HG02870 (cell line): ENCODE measurements at regions not wholly inside any gene's neighbourhood (a gene's known extent, or its start where the extent isn't known, plus 50 kb on each side); places are given as distances from the start of the nearest gene placed in this dataset.
"Not testable (repeated sequence)": the region's sequence is repeated elsewhere in the genome, so short reads cannot be mapped to it uniquely, and the experiment has no call there.

Source experiments
- ATAC-seq: cut with Tn5 transposase; IDR thresholded peaks from one replicate; pipeline ENCODE4 v1.9.1; 2021; ENCODE audit warnings: mild to moderate bottlenecking, moderate library complexity; ENCODE audit not compliant: unreplicated experiment

DNA sequence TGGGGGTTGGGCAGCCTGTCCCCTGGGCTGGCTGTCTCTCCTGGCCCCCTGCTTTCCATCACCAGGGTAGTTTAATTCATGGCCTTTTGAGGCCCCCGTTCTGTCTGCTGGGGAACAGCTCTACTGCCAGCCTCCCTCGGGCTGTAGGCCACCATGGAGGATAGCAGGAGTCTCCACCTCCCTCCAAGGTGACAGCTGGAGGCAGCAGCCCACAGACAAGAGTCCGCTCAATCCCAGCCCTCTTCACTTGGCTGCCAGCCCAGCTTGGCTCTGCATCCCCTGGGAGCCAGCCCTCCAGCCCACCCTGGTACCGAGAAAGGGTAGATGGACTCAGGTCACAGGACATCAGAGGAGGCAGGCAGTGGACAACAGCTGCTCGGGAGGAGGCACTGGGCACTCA is 194.6 kb upstream of the SDK2 start:
- ATAC-seq: no peak

DNA sequence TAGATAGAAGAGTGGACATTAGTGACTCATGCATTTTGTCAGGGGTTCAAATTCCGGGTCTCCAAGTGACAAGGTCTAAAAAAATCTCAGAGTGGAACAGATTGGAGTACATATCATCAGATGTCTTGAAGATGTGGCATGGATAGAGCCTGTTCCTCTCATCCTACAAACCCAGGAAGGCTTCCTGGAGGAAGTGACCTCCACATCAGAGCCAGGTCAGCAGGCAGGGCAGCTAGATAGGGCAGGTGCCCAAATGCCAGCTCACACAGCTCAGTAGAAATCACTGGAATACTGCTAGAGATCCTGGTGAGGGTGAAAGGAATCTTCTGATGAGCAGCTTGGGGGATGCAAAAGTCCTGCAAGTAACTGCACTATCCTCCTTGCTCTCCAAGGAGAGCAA is 196.6 kb upstream of the SDK2 start:
- no peak for ATAC-seq

DNA sequence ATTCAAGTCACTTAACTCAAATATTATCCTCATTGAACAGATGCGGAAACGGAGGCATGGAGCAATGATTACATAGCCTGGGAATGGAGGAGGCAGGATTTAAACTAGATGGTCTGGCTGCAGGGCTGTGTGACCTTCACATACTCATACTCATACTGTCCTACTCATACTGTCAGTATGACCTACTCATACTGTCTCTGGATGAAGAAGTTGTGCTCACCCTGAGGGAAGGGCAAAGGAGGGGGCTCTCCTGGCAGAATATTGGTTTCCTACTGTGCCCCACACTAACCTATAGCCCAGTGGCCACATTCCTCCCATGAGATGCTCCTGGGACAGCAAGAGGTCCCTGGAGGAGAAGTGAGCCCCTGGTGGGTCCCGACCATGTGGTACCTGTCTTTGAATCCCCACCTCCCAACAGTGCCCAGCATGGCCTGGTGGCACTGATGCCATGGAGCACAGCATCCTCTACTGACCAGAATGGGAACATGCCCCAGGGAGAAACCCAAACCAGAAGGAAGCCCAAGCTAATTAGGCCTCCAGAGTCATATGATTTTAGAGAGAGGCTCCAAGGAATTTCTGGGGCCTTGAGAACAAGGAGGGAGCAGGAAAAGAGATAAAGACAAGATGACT is 197.3 kb upstream of the SDK2 start:
- no peak for ATAC-seq

DNA sequence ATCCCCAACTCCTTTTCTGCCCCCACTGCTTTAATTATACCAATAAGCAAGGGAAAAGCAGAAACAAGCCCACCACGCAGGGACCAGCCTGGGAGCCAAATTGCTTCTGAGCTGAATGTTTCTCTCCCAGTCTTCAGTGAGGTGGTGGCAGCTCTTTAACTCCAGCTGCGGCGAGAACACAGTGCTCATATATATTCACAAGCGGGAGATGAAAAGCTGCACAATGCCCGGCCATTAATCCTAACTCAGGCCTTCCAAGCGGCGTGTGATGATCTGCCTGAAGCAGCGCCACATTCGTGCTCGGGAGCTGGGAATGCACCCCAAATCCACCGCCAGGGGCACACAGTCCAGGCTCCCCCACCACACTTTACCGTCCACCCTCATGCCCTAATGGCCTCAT is 203.7 kb upstream of the SDK2 start:
- no peak for ATAC-seq

DNA sequence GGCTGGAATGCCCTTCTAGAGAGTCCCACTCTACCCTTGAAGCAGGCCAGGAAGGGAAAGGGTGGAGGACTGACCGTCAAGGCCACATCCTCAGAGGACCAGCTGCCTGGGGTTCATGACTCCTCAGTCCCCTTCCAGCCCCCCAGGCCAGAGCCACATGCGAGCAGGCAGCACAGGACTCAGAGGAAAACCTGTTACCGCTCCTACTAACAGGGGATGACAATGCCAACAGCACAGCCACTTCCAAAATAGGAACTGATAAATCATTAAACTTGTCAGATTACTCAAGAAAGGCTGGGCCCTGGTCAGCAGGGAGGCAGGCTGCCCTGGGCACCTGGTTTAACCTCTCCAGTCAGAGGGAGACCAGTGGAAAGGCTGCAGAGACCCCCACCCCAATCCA is 206.2 kb upstream of the SDK2 start:
- no peak for ATAC-seq

DNA sequence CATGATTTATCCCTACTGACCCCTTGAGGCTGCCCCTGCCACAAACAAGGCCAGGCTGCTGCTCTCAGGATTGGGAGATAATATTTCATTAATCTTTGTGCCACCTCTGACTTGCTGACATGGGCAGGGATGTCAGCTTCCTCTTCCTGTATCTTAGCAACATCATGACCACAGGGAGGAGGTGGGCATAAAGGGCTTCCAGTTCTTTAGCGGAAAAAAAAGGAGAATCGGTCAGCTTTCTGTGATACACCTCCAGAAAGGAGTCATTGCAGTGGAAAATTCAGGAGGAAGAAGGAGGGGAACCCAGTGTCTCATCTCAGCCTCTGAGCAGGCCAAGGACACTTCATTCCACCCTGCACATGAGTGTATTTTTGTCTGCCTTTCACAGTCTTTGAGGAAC is 206.8 kb upstream of the SDK2 start:
- no peak for ATAC-seq

DNA sequence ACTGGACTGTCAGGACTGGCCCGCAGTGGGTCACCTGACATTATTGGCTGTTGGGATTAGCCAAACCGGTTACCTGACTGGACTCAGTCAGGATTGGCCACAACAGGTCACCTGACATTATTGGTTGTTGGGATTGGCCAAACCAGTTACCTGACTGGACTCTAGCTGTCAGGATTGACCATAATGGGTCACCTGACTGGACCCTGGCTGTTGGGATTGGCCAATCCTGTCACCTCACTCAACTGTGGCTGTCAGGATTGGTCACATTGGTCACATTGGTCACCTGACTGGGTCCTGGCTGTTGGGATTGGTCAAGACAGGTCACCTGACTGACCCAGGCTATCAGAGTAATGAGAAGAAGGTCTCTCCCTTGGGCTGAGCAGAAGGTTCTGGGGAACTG is 207.7 kb upstream of the SDK2 start:
- ATAC-seq: no peak

DNA sequence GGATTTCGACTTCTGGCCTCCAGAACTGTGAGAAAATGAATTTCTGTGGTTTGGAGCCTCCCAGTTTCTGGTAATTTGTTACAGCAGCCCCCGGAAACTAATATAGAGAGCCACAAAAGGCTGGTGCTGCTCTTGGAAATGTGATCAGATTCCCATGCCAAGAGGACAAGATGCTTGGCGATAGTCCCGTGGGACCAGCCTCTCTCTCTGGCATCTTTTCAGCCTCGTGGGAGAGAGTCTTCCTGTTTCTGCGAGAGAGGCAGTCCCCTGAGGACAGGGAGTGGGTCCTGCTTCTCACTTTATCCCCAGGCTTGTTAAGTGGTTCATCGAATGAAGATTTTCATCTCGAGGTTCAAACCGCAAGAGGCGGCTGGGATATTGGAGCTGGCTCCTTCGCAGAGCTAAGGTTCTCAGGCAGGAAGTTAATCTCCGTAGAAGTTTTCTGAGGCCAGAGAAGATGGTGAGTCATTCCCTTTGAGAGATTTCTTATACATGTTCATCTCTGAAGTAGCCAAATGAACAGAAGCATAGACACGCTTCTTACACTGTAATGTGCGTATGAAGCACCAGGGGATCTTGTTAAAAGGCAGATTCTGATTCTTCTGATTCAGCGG is 211.6 kb upstream of the SDK2 start:
- ATAC-seq: no peak

DNA sequence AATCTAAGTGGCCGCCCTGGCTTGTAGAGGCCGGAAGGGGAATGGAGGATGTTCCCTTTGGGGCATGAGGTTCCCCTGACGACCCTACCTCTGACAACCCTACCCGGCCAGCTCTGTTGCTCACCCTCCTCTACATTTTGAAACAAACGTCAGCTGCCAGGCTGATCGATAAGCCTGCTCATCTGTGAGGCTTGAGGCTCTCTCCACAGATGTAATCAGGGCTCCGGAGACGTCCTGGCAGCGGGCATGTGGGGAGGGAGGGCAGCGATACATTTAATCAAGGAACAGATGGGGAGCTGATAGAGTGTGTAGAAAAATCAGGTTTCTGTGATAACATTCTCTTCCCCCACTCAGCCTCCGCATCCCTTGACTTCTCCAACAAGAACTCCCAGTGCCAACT is 212.3 kb upstream of the SDK2 start:
- ATAC-seq: no peak

DNA sequence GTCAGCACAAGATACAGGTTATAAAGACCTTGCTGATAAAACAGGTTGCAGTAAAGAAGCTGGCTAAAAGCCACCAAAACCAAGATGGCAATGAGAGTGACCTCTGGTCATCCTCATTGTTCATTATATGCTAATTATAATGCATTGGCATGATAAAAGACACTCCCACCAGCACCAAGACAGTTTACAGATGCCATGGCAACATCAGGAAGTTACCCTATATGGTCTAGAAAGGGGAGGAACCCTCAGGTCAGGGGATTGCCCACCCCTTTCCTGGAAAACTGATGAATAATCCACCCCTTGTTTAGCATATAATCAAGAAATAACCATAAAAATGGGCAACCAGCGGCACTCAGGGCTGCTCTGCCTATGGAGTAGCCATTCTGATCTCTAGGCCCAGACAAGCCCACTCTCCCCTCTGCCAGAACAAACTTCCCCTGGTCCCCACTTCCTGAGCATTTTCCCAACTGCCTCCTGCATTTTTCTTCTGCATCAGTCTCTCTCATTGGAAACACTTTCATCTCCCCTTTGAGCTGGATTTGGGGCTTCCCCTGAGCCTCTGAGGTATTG is 215.3 kb upstream of the SDK2 start:
- not testable (repeated sequence) for ATAC-seq

DNA sequence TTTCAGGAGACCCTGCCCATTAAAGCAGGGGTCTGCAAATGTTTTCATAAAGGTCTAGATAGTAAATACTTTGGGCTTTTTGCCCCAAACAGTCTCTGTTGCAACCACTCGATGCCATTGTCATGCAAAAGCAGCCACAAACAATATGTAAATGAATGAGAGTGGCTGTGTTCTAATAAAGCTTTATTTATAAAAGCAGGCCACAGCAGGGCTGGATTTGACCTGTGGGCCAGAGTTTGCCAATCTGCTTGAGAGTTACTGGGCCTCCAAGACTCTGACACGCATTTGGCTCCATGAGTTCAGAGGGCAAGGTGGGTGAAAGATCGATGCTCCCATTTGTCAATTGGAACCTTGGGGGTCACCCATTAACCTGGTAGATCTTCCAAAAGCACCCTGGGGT is 217.3 kb upstream of the SDK2 start:
- no peak for ATAC-seq

DNA sequence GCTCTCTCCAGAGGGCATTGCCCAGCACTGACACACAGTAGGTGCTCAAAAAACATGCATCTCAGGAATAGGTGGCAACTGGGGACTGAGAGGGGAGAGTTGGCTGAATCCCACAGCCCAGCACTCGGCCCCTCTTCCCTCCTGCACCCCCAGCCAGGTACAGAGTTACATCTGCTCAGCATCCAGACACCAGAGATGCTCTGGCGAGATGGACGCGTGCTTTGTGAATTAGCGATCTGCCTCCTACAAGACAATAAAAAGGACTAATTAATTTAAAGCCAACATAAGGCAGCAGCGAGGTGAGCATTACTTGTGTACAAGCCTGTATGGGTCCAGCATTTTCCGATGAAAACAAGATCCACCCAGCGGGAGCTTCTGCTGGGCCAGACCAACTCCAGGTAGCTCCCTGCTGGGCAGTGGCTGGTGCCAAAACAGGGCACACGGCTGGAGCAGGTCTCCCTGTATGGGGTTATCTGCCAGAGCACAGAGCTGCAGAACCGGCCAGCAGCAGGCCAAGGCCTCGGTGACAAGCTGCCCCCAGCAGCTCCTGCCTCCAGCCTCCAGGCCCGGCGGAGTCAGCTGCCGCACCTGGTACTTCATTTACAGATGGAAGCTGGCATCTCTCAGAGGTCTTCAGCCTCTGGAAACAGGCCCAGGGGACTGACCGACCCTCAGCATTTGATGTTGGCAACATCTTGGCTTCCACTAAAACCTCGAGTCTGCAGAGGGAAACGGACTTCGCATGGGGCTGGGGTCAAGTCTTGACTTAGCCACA is 219.7 kb upstream of the SDK2 start:
- no peak for ATAC-seq

DNA sequence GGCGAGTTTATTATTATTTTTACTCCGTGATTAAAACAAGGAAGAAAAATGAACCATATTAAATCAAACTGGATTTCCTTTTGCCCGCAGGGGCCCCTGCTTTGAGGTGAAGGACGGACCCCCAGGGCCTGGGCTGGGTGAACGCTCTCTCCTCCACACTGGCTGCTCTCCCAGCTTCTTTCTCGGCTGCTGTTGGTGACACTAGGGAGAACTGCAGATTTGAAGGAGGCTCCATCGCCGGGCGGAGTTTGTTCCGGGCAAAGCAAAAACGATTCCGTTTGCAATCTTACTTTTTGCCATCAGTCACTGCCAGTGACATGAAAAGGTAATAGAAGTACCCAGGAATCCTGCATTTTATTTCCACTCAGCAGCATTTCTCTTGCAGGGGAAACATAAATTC is 221.6 kb upstream of the SDK2 start:
- ATAC-seq: no peak

DNA sequence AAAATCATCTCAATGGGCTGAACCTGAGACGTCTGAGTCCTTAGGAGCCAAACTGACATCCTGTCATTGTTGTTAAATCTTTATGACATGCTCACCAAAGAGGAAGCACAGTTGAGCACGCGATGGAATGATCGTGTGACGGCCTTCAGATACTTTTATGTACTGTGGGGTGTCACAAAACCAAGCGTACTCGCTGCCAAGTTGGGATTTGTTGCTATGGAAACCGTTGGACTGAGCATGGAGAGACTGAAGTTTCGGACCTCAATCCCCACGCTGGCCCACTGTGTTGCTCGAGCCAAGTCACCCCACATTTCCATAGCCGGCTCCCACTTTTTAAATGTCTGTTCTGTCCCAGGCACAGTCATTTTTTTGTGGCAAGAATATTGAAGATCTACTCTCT is 222.8 kb upstream of the SDK2 start:
- no peak for ATAC-seq

DNA sequence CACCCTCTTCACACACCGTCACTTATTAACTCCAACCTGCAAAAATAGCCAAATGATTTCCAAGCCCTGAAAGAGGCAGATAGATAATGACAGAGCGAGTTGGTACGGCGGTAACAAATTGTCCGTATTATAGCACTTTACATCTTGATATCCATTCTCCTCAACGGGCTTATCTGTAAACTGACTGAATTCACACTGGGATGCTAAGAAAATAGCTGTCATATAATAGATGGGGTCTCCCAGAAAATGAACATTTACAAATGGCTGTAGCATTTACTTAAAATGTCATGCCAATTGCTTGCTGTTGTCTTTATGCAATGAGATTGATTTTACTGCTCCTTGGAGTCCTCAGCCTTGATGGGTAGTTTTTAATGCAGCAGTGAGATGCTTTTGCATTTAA is 225.8 kb upstream of the SDK2 start:
- no peak for ATAC-seq

DNA sequence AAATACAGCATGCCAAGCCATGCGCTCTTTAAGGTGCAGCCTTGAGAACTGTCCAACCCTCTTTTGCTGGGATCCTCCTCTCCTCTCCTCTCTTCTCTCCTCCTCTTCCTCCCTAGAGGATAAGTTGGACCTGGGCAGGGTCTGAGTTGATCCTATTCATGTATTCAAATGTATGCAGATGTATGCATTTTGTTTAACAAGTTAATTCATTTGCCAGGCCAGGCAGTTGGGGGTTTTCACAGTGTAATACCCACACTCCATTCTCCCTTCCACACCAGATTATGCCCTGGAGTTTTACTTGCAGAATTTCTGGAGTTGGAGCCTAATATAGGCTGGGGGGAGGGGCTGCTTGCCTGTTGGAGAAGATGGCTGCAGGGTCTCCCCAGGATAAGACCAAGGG is 226.2 kb upstream of the SDK2 start:
- ATAC-seq: no peak

DNA sequence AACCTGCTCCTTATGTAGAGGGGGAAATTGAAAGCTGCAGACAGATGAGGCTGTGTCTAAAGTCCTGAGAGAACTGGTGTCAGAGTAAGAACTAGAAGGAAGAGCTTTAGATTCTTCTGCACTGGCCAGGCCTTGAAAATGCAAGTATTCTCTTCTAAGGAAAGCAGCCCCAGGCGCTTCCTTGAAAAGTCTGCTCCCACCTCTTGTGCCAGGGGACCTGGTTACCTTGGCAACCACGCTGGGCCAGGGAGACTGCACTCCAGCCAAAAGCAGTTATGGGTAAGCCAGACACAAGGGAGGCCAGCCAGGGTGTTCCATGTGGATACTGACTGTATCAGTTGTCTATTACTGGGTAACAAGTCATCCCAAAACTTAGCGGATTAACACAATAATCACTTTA is 228.6 kb upstream of the SDK2 start:
- no peak for ATAC-seq

DNA sequence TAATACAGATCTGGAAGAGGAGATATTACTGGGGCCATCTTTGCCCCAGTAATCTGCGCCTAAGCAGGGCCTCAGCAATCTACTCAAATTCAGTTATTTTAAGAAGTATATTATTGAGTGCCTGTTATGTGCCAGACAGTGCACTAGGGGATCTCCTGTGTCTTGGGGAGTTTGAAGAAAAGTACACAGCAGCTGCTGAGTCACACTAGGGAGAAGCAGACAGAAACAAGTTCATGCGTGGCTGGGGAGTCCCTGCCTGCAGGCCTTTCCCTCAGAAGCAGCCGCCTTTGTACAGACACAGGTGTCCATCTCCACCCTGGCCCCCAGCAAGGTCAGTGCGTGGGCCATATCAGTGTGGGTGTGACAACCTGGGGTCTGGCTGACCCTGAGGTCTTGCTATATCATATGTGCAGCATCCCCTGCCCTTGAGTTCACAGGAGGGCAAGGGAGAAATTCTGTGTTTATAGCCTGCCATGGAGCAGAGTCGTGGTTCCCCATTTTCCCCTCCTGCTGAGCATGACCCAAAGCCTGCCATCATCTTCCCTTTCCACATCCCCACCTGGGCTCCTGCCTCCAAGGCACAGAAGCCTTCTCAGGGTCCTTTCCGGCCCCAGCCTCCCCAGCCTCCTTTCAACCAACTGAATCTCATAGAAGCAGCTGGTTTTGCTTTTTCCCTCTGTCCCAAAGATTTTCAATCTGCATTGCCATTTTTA is 229.9 kb upstream of the SDK2 start:
- peak; percentile 82 for ATAC-seq

DNA sequence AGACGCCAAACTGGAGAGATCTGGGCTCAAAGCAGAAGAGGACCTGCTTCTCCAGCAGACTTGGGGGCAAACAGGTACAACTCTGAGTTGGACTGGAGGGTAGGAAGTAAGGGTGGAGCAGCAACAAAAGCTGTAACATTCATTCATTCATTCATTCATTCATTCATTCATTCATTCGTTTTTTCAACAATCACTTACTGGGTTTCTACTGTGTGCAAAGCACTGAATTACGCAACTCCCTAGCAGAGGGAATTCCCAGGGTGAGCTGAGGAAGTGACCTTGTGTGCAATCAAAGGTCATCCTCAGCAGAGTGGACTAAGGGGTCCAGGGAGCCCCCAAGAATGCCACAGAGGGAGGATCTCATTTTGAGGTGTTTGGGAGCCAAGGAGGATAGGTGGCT is 231.1 kb upstream of the SDK2 start:
- ATAC-seq: no peak

DNA sequence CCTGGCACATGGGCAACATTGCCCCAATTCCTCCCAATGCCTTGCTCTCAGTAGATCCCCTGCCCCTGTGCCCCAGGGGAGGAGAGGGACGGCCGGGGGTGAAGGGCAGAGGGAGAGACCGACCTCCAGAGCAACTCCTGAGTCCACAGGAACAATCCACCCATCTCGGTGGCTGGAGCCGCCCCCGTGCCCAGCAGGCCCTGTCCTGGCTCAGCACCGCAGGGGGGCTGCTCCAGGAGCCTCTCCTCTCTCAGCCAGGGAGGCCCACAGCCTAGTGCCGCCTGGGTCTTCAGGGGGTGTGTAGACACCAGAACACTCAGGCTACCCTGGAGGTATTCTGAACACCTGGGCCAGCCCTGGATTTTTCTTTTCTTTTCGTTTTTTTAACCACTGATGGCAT is 233.7 kb upstream of the SDK2 start:
- ATAC-seq: no peak

DNA sequence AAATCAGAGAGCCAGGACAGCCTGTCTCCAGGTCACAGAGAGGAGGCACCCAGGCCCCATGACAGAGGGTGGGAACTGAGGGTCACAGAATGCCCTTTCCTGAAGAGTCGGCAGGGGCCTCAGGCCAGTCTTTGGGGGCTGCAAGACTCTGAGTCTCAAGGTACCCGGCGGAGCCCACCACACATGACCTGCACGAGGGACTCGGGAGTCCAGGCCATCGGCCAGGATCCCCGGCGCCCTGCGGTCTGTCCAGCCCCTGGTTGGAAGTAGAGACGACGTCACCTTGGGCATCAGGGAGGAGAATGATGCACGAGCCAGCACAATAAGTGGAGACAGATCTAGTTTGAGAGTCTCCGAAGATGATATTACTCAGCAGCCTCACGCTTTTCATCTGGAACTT is 234.7 kb upstream of the SDK2 start:
- ATAC-seq: no peak

DNA sequence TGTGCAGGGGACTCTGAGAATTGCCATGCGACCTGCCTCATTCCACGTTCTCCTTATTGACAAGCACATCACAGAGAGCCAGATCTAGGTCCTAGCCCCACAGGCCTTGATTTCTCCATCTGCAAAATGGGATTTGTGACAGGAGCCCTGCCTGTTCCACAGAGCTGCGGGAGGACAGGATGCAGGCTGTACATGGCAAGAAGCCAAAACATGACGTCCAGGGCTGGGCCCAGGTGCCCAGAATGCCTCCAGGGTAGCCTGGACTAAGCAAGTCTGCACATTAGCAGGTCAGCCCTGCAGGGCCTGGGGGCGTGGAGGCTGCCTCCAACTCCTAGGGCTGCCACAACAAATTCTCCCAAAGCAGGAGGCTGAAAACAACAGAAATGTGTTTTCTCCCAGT is 235.7 kb upstream of the SDK2 start:
- ATAC-seq: no peak
